ENCODE measurements at regions not wholly inside any gene's neighbourhood (a gene's known extent, or its start where the extent isn't known, plus 50 kb on each side); places are given as distances from the start of the nearest gene placed in this dataset.

GRCh38 chr3:162295323-162295983 is 798.8 kb downstream of the OTOL1 start:
- TF ChIP-seq CTCF (IDR thresholded peaks at IDR 0.05; ENCODE audit: borderline replicate concordance): no peak
- H3K4me1 ChIP-seq: no peaks in the 10 kb centered on the region
- no peak overlapping the region for H3K4me3 ChIP-seq
- H3K36me3 ChIP-seq: no peaks in the 10 kb centered on the region
- intact Hi-C loops (cut with micrococcal nuclease): no loop called here
- H3K9me3 ChIP-seq (replicated peaks): peaks cover 7% of the 10 kb centered on the region
- no peaks in the 10 kb centered on the region for H3K27me3 ChIP-seq (ENCODE audit: low read depth)
- DNase-seq: no peak
- H3K27ac ChIP-seq (replicated peaks): no peak overlapping the region

- intact Hi-C loops (cut with micrococcal nuclease): no loop called here
These were observed 806.5 kb downstream of the OTOL1 start for GRCh38 chr3:162302983-162303624.

GRCh38 chr3:162317046-162317445 is 820.4 kb downstream of the OTOL1 start:
- intact Hi-C loops (cut with micrococcal nuclease): no loop called here

More at GRCh38 chr3:162302983-162303624, 806.5 kb downstream of the OTOL1 start:
- no peak for DNase-seq
- no peaks in the 10 kb centered on the region for H3K27me3 ChIP-seq (ENCODE audit: low read depth)
- H3K27ac ChIP-seq (replicated peaks): no peak overlapping the region
- TF ChIP-seq CTCF (IDR thresholded peaks at IDR 0.05; ENCODE audit: borderline replicate concordance): no peak
- no peaks in the 10 kb centered on the region for H3K36me3 ChIP-seq
- H3K4me3 ChIP-seq: no peak overlapping the region
- H3K9me3 ChIP-seq (replicated peaks): peaks cover 2% of the 10 kb centered on the region
- no peaks in the 10 kb centered on the region for H3K4me1 ChIP-seq

GRCh38 chr3:162328649-162329048 is 832.0 kb downstream of the OTOL1 start:
- H3K4me1 ChIP-seq: no peaks in the 10 kb centered on the region
- no peaks in the 10 kb centered on the region for H3K36me3 ChIP-seq
- intact Hi-C loops (cut with micrococcal nuclease): no loop called here
- H3K9me3 ChIP-seq (replicated peaks): no peaks in the 10 kb centered on the region
- no peaks in the 10 kb centered on the region for H3K27me3 ChIP-seq (ENCODE audit: low read depth)
- H3K4me3 ChIP-seq: no peak overlapping the region
- no peak for DNase-seq
- H3K27ac ChIP-seq (replicated peaks): no peak overlapping the region
- TF ChIP-seq CTCF (IDR thresholded peaks at IDR 0.05; ENCODE audit: borderline replicate concordance): no peak

More at GRCh38 chr3:162317046-162317445, 820.4 kb downstream of the OTOL1 start:
- no peak for DNase-seq
- H3K4me3 ChIP-seq: no peak overlapping the region
- no peaks in the 10 kb centered on the region for H3K36me3 ChIP-seq
- H3K27me3 ChIP-seq (ENCODE audit: low read depth): no peaks in the 10 kb centered on the region
- TF ChIP-seq CTCF (IDR thresholded peaks at IDR 0.05; ENCODE audit: borderline replicate concordance): no peak
- H3K9me3 ChIP-seq (replicated peaks): peaks cover 8% of the 10 kb centered on the region
- no peaks in the 10 kb centered on the region for H3K4me1 ChIP-seq
- no peak overlapping the region for H3K27ac ChIP-seq (replicated peaks)

GRCh38 chr3:162329514-162329913 is 832.9 kb downstream of the OTOL1 start:
- no peak for DNase-seq
- Histone ChIP-seq H3K27ac (replicated peaks) (no peak overlapping the region), H3K4me1 (no peaks in the 10 kb centered on the region), H3K4me3 (no peak overlapping the region), H3K9me3 (replicated peaks) (peaks cover 4% of the 10 kb centered on the region), H3K36me3 (no peaks in the 10 kb centered on the region), H3K27me3 (ENCODE audit: low read depth) (no peaks in the 10 kb centered on the region)
- no peak for TF ChIP-seq CTCF (IDR thresholded peaks at IDR 0.05; ENCODE audit: borderline replicate concordance)
- intact Hi-C loops (cut with micrococcal nuclease): no loop called here
